Iris pigment epithelial cell (primary cell): ENCODE measurements at regions not wholly inside any gene's neighbourhood (a gene's known extent, or its start where the extent isn't known, plus 50 kb on each side); places are given as distances from the start of the nearest gene placed in this dataset.
A peak's percentile ranks its signal among the peaks of the same experiment; 100 is the strongest.

ENCODE experiments used
- DNase-seq: peaks from one replicate; pipeline ENCODE4 v3.0.0-alpha.2; 2011; ENCODE audit warnings: low read depth

GRCh38 chr2:201969241-201969937, 64.3 kb upstream of the FZD7 start:
- DNase-seq, result no peak

GRCh38 chr2:201969938-201970785, 63.5 kb upstream of the FZD7 start:
- DNase-seq, result peak; percentile 79

- DNase-seq, result no peak
These were observed 62.9 kb upstream of the FZD7 start for GRCh38 chr2:201970786-201971108.

- DNase-seq, result no peak
These were observed 62.0 kb upstream of the FZD7 start for GRCh38 chr2:201971531-201972228.

GRCh38 chr2:201972621-201973255, 60.9 kb upstream of the FZD7 start:
- DNase-seq, result no peak

- DNase-seq, result no peak
These were observed 60.2 kb upstream of the FZD7 start for GRCh38 chr2:201973305-201973928.

- DNase-seq, result no peak
These were observed 59.2 kb upstream of the FZD7 start for GRCh38 chr2:201974171-201975100.

- DNase-seq, result no peak
These were observed 58.2 kb upstream of the FZD7 start for GRCh38 chr2:201975434-201975833.

GRCh38 chr2:201975964-201976612, 57.6 kb upstream of the FZD7 start:
- DNase-seq, result no peak

- no peak for DNase-seq
These were observed 56.0 kb upstream of the FZD7 start for GRCh38 chr2:201977651-201978050.

GRCh38 chr2:201978333-201978732, 55.3 kb upstream of the FZD7 start:
- no peak for DNase-seq

- DNase-seq, result no peak
These were observed 54.7 kb upstream of the FZD7 start for GRCh38 chr2:201978986-201979385.

GRCh38 chr2:201980389-201980821, 53.2 kb upstream of the FZD7 start:
- no peak for DNase-seq

GRCh38 chr2:201980946-201981345, 52.7 kb upstream of the FZD7 start:
- no peak for DNase-seq

- no peak for DNase-seq
These were observed 50.5 kb upstream of the FZD7 start for GRCh38 chr2:201983174-201983573.

- no peak for DNase-seq
These were observed 49.9 kb upstream of the FZD7 start for GRCh38 chr2:201983800-201984199.
